Activated T-helper 2 cell treated with anti-CD3 and anti-CD28 coated beads, Interferon-gamma antibody, Interleukin-2, Interleukin-4, amounts not matched to agents 10 μg/mL and 5 μg/mL and 100 μg/mL, durations not matched to agents 14 hours and 24 hours and 36 hours (primary cell): ENCODE measurements at regions not wholly inside any gene's neighbourhood (a gene's known extent, or its start where the extent isn't known, plus 50 kb on each side); places are given as distances from the start of the nearest gene placed in this dataset.

ENCODE experiments used
- DNase-seq: peaks from one replicate; pipeline ENCODE4 v3.0.0; 2021; ENCODE audit warnings: low spot score
- H3K27ac Mint-ChIP-seq: one replicate; pipeline ENCODE4 v1.8.0; 2021; ENCODE audit warnings: mixed read lengths
- H3K27me3 Mint-ChIP-seq: one replicate; pipeline ENCODE4 v1.8.0; 2021; ENCODE audit warnings: low read depth, mixed read lengths
- H3K36me3 Mint-ChIP-seq: one replicate; pipeline ENCODE4 v1.8.0; 2021; ENCODE audit warnings: low read depth, mixed read lengths
- H3K4me1 Mint-ChIP-seq: one replicate; pipeline ENCODE4 v1.8.0; 2021; ENCODE audit warnings: low read depth, mixed read lengths
- H3K4me3 Mint-ChIP-seq: one replicate; pipeline ENCODE4 v1.8.0; 2021; ENCODE audit warnings: low read depth, mild to moderate bottlenecking, moderate library complexity, mixed read lengths
- H3K9me3 Mint-ChIP-seq: one replicate; pipeline ENCODE4 v1.8.0; 2021; ENCODE audit warnings: mixed read lengths
- intact Hi-C: fragments of 100-400 bp; cut with micrococcal nuclease; formaldehyde crosslinking; loops from one replicate; pipeline ENCODE4 v1.15.1; 2023

DNA sequence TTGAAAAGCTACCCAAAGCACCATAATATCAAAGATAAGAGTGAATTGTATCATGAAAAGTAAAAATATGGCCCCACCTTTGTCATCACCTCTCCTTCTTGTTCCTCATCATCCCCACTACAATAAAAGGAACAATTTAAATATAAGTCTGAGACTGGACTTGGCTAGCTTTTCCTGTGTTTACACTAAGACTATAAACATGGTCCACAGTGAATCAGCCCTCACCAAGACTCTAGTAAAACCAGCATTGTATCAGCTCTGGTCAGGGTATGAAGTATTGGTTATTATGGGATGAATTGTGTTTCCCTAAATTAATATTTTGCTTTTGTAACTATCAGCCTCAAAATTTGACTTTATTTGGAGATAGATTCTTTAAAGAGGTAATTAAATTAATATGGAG, 105.4 kb downstream of the SLC25A46 start:
- intact Hi-C loops = no loop called here
- H3K4me3 Mint-ChIP-seq = no peak overlapping the region
- H3K4me1 Mint-ChIP-seq = no peaks in the 10 kb centered on the region
- H3K27me3 Mint-ChIP-seq = peaks cover 18% of the 10 kb centered on the region
- H3K36me3 Mint-ChIP-seq = no peaks in the 10 kb centered on the region
- no peaks in the 10 kb centered on the region for H3K9me3 Mint-ChIP-seq
- no peak for DNase-seq
- H3K27ac Mint-ChIP-seq = no peak overlapping the region

DNA sequence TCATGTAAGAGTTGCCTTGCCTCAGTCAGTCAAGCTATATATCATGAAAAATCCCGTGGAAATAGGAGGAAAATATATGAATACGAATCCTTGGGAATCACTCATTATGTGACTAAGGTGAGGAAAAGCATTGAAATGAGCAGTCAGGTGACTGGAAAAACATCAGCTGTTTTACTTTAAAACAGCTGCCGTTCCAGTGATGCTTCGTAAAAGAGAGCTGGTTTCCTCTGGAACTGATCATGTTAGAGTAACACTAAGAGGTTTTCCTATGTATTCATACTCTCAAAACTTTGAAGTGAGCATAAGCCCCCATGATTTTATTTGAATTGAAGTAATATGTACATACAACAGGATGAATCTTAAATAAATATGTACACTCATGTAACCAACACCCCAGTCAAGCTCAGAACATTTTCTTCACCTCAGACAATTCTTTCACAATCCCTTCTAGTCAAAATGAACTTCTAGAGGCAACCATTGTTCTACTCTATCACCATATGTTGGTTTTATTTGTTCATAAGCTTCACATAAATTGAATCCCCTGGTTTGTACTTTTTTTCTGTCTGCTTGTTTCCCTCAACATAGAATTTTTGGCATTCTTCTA, 107.7 kb downstream of the SLC25A46 start:
- Mint-ChIP-seq H3K4me3 (no peak overlapping the region), H3K36me3 (no peaks in the 10 kb centered on the region), H3K9me3 (peaks cover 4% of the 10 kb centered on the region), H3K4me1 (peaks cover 2% of the 10 kb centered on the region), H3K27me3 (peaks cover 12% of the 10 kb centered on the region), H3K27ac (no peak overlapping the region)
- intact Hi-C loops = no loop called here
- no peak for DNase-seq

DNA sequence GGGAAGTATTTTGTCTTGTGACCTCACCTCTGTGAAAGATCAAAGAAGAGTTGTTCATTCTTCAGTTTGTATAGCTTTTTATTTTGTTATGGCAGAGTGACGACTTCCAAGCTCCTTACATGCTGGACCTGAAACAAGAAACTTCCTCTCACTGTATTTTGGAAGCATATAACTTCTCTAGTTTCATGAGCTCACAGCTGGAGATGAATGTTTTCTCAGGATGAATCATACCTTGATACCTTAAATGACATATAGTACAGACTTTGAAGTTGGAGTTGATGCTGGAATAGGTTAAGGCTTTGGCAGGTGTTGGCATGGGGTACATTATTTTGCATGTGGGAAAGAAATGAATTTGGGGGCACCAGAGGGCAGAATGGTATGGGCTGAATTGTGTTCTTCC, 112.5 kb downstream of the SLC25A46 start:
- Mint-ChIP-seq H3K9me3 (peaks cover 4% of the 10 kb centered on the region), H3K27ac (no peak overlapping the region), H3K36me3 (no peaks in the 10 kb centered on the region), H3K27me3 (peaks cover 5% of the 10 kb centered on the region), H3K4me3 (no peak overlapping the region), H3K4me1 (peaks cover 9% of the 10 kb centered on the region)
- intact Hi-C loops = no loop called here
- no peak for DNase-seq

DNA sequence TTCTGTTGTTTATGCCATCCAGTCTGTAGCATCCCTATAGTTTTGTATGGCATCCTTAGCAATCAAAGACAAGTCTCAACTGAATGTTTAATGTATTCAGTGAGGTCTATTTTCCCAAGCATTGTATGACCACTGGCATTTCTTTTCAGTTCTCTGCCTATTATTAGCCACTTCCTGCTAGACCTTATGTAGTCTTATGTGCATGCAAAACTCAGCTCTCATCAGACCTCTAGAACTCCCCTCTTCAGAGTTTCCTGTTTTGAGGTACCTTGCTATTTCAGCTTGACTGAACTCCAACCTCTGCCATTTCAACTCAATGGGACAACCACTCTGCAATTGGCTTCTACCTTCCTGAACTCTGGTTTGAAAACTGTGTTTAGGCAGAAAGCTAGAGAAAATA, 113.2 kb downstream of the SLC25A46 start:
- H3K4me1 Mint-ChIP-seq = peaks cover 9% of the 10 kb centered on the region
- no peak overlapping the region for H3K27ac Mint-ChIP-seq
- peaks cover 5% of the 10 kb centered on the region for H3K27me3 Mint-ChIP-seq
- intact Hi-C loops = no loop called here
- H3K36me3 Mint-ChIP-seq = no peaks in the 10 kb centered on the region
- no peak for DNase-seq
- H3K4me3 Mint-ChIP-seq = no peak overlapping the region
- peaks cover 4% of the 10 kb centered on the region for H3K9me3 Mint-ChIP-seq

DNA sequence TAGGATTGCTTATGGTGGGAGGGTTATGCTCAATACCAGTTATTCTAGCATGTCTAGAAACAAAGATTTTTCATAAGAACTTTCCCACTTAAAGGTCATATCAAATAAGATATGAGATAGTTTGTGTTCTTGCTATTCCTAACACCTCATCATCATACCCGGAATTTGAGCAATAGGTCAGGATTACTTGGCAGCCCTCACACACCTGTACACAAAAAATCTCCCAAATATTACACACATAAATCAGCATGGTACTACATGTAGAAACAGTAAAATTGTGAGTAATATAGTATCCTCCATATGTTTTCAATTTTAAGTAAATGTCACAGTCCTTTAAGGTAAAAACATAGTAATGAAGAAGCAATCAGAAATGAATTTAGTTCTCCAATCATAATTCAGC, 113.7 kb downstream of the SLC25A46 start:
- peaks cover 4% of the 10 kb centered on the region for H3K9me3 Mint-ChIP-seq
- peaks cover 9% of the 10 kb centered on the region for H3K4me1 Mint-ChIP-seq
- intact Hi-C loops = no loop called here
- H3K27me3 Mint-ChIP-seq = peaks cover 3% of the 10 kb centered on the region
- no peak overlapping the region for H3K4me3 Mint-ChIP-seq
- no peak overlapping the region for H3K27ac Mint-ChIP-seq
- no peaks in the 10 kb centered on the region for H3K36me3 Mint-ChIP-seq
- DNase-seq = no peak

GRCh38 chr5:110853267-110853666, 114.5 kb downstream of the SLC25A46 start:
- H3K4me3 Mint-ChIP-seq = no peak overlapping the region
- DNase-seq = no peak
- H3K9me3 Mint-ChIP-seq = peaks cover 4% of the 10 kb centered on the region
- intact Hi-C loops = no loop called here
- peaks cover 9% of the 10 kb centered on the region for H3K4me1 Mint-ChIP-seq
- no peaks in the 10 kb centered on the region for H3K36me3 Mint-ChIP-seq
- no peak overlapping the region for H3K27ac Mint-ChIP-seq
- peaks cover 3% of the 10 kb centered on the region for H3K27me3 Mint-ChIP-seq

DNA sequence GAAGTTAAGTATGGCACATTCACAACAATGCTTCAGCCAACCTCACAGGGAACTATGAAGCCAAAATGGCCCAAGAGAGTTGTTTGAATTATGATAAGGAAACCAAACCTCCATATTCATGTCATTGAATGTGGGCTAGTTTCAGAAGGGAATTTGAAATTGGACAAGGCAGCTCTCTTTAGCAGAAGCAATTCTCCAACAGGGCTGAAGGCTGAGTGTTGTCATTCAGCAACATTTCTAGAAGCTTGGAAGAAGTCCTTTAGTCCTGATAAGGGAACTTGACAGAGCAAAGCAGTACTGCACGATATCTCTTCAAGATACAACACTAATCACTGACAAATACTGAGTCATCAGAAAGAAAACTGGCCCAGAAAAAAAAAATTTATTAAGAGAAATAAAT, 115.4 kb downstream of the SLC25A46 start:
- no peak overlapping the region for H3K4me3 Mint-ChIP-seq
- H3K4me1 Mint-ChIP-seq = peaks cover 9% of the 10 kb centered on the region
- no peak overlapping the region for H3K27ac Mint-ChIP-seq
- DNase-seq = no peak
- H3K36me3 Mint-ChIP-seq = no peaks in the 10 kb centered on the region
- intact Hi-C loops = no loop called here
- peaks cover 4% of the 10 kb centered on the region for H3K9me3 Mint-ChIP-seq
- H3K27me3 Mint-ChIP-seq = peaks cover 3% of the 10 kb centered on the region

DNA sequence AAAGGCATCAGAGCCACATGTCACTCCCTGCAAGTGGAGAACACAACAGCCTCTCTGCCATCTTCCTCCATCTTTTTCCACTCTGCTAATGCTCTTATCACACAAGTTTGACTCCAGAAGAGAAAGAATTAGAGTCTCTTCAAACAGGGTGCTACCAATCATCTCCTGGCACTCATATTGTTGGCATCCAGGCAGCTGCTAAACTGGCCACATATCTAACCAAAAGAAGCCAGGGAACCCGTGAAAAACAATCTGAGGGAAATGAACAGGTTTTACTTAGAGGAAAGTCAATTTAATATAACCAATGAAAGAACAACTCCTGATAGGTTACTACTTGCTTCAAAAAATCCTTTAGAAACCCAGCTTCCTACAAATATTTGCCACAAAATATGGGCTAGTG, 117.2 kb downstream of the SLC25A46 start:
- H3K4me3 Mint-ChIP-seq = no peak overlapping the region
- intact Hi-C loops = no loop called here
- H3K9me3 Mint-ChIP-seq = no peaks in the 10 kb centered on the region
- no peak overlapping the region for H3K27ac Mint-ChIP-seq
- DNase-seq = no peak
- peaks cover 8% of the 10 kb centered on the region for H3K27me3 Mint-ChIP-seq
- H3K36me3 Mint-ChIP-seq = no peaks in the 10 kb centered on the region
- peaks cover 9% of the 10 kb centered on the region for H3K4me1 Mint-ChIP-seq

DNA sequence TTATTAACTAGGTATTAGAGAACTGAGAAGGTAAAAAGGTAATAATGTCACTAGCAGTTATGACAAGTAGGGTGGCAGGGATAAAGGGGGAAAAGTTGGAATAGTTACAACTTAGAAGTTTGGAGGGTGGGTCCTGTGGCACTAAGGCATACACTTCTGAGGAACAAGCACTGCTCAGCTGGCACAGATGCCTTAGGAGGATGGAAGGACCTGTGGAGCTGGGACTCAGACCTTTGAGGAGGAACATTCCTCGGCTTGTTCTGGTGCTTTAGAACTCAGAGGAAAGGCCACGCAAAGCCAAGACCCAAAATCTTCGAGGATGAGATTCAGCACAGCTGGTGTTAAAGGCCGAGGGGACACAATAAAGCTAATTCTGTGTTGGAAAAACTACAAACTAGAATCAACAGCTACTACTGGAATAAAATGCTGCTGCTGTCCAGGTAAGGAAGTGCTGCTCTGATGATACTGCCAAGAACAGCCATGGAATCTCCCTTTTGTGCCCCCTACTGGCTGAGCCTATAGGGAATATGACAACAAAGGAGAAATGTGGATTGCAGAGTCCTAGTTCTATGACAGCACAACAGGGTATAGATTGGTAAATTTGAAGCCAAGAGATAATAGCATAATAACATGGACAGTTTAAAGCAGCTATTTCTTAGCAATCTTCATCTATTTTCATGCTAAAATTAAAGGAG, 126.7 kb downstream of the SLC25A46 start:
- no peaks in the 10 kb centered on the region for H3K36me3 Mint-ChIP-seq
- H3K4me3 Mint-ChIP-seq = no peak overlapping the region
- H3K9me3 Mint-ChIP-seq = no peaks in the 10 kb centered on the region
- H3K27ac Mint-ChIP-seq = no peak overlapping the region
- DNase-seq = no peak
- intact Hi-C loops = loop anchor here (1.0 kb wide), 1 partner anchor 108 kb away; no protein-coding TSS in a partner anchor
- no peaks in the 10 kb centered on the region for H3K4me1 Mint-ChIP-seq
- peaks cover 10% of the 10 kb centered on the region for H3K27me3 Mint-ChIP-seq

DNA sequence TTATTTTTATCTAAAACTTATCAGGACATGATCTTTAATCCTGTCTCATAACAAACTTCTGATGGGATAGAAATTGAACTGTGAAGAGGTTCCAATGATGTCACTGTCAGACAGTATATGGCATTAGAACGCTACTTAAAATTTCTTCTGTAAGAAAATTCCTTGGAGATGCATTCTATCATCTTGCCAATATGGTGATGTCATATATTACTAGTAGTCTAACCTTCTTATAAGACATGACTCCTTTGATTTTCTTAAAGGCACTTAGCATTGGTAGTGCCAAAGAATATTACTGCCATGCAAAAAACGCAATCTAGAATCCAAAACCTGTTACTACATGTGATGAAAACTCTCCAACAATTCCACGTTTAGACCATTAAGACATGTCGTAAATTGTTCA, 131.1 kb downstream of the SLC25A46 start:
- H3K4me3 Mint-ChIP-seq = no peak overlapping the region
- no peak for DNase-seq
- peaks cover 5% of the 10 kb centered on the region for H3K27me3 Mint-ChIP-seq
- H3K4me1 Mint-ChIP-seq = no peaks in the 10 kb centered on the region
- H3K9me3 Mint-ChIP-seq = no peaks in the 10 kb centered on the region
- H3K27ac Mint-ChIP-seq = no peak overlapping the region
- intact Hi-C loops = no loop called here
- no peaks in the 10 kb centered on the region for H3K36me3 Mint-ChIP-seq

GRCh38 chr5:110872200-110872599, 133.4 kb downstream of the SLC25A46 start:
- no peak for DNase-seq
- intact Hi-C loops = no loop called here
- Mint-ChIP-seq H3K4me3 (no peak overlapping the region), H3K36me3 (no peaks in the 10 kb centered on the region), H3K27me3 (peaks cover 2% of the 10 kb centered on the region), H3K4me1 (no peaks in the 10 kb centered on the region), H3K27ac (no peak overlapping the region), H3K9me3 (no peaks in the 10 kb centered on the region)

GRCh38 chr5:110872963-110873362, 134.2 kb downstream of the SLC25A46 start:
- Mint-ChIP-seq H3K4me1 (no peaks in the 10 kb centered on the region), H3K27ac (no peak overlapping the region), H3K36me3 (no peaks in the 10 kb centered on the region), H3K27me3 (peaks cover 2% of the 10 kb centered on the region), H3K9me3 (no peaks in the 10 kb centered on the region), H3K4me3 (no peak overlapping the region)
- intact Hi-C loops = no loop called here
- no peak for DNase-seq

DNA sequence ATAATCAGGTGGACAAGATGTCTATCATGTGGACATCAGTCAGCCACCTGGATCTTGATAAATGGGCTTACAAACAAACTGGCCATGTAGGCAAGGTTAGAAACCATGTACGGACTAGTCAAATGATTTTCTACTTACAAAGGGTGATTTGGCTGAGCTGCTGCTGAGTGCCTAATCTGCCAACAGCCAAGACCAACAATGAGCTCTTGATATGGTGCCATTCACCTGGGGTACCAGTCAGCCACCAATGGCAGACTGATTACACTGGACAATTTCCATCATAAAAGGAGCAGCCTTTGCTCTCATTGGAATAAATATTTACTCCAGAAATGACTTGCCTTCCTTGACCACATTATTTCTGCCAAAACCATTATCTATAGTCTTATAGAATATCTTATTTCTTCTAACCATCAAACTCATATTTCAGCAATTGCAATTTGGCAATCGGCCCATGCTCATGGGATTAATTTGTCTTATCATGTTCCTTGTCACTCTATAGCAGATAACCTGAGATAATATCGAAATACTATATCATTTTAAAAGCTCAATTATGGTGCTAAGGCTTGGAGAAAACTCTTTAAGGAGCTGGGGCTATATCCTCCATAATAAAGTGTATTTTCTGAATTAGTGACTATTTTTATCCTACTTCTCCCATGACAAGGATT, 135.1 kb downstream of the SLC25A46 start:
- no peak for DNase-seq
- H3K4me3 Mint-ChIP-seq = no peak overlapping the region
- no peaks in the 10 kb centered on the region for H3K4me1 Mint-ChIP-seq
- H3K36me3 Mint-ChIP-seq = no peaks in the 10 kb centered on the region
- H3K9me3 Mint-ChIP-seq = no peaks in the 10 kb centered on the region
- intact Hi-C loops = no loop called here
- no peak overlapping the region for H3K27ac Mint-ChIP-seq
- no peaks in the 10 kb centered on the region for H3K27me3 Mint-ChIP-seq
